OCI-LY1 (cell line): ENCODE measurements at regions not wholly inside any gene's neighbourhood (a gene's known extent, or its start where the extent isn't known, plus 50 kb on each side); places are given as distances from the start of the nearest gene placed in this dataset.

Experiments used
- H2AFZ ChIP-seq: fragments of 200-600 bp; sonication (generic), shearing (Covaris generic); 2 replicates; pipeline ENCODE4 v1.6.0; 2014; ENCODE audit warnings: antibody characterized with exemption, mild to moderate bottlenecking, low read length
- H3F3A ChIP-seq: fragments of 200-600 bp; sonication (generic), shearing (Covaris generic); 2 replicates; pipeline ENCODE4 v1.6.0; 2014; ENCODE audit warnings: mild to moderate bottlenecking, antibody characterized with exemption, low read length, moderate library complexity; ENCODE audit not compliant: insufficient read depth
- H3K27ac ChIP-seq: fragments of 200-600 bp; sonication (generic); 2 replicates; pipeline ENCODE4 v1.5.1; 2014; ENCODE audit warnings: low read length, mixed run types, mild to moderate bottlenecking, low read depth; ENCODE audit not compliant: poor library complexity, severe bottlenecking
- H3K27me3 ChIP-seq: fragments of 200-600 bp; sonication (generic); 2 replicates; pipeline ENCODE4 v1.6.0; 2014; ENCODE audit warnings: antibody characterized with exemption, mild to moderate bottlenecking, low read length, moderate library complexity; ENCODE audit not compliant: insufficient read depth
- H3K36me3 ChIP-seq: fragments of 200-600 bp; sonication (generic); 2 replicates; pipeline ENCODE4 v1.6.1; 2014; ENCODE audit warnings: mild to moderate bottlenecking, antibody characterized with exemption, low read length, moderate library complexity, mixed read lengths; ENCODE audit not compliant: insufficient read depth
- H3K4me1 ChIP-seq: fragments of 200-600 bp; sonication (generic); 2 replicates; pipeline ENCODE4 v1.5.1; 2014; ENCODE audit warnings: mild to moderate bottlenecking, low read length, moderate library complexity; ENCODE audit not compliant: insufficient read depth, severe bottlenecking
- H3K4me2 ChIP-seq: fragments of 200-600 bp; sonication (generic), shearing (Covaris generic); 2 replicates; pipeline ENCODE4 v1.6.1; 2014; ENCODE audit warnings: low read length
- H3K4me3 ChIP-seq: fragments of 200-600 bp; sonication (generic); 2 replicates; pipeline ENCODE4 v1.5.1; 2014; ENCODE audit warnings: low read length, low read depth, mild to moderate bottlenecking, mixed read lengths; ENCODE audit not compliant: poor library complexity, severe bottlenecking
- H3K79me2 ChIP-seq: fragments of 200-600 bp; shearing (Covaris generic); 2 replicates; pipeline ENCODE4 v1.6.1; 2016; ENCODE audit warnings: mixed run types, low read length, mixed read lengths; ENCODE audit not compliant: insufficient read depth
- H3K9ac ChIP-seq: fragments of 200-600 bp; sonication (generic), shearing (Covaris generic); 2 replicates; pipeline ENCODE4 v1.6.1; 2014; ENCODE audit warnings: mild to moderate bottlenecking, low read length, mixed read lengths
- H3K9me2 ChIP-seq: fragments of 200-600 bp; sonication (generic), shearing (Covaris generic); 2 replicates; pipeline ENCODE4 v1.6.1; 2014; ENCODE audit warnings: low read depth, mild to moderate bottlenecking, low read length, mixed read lengths
- H3K9me3 ChIP-seq: fragments of 200-600 bp; shearing (Covaris generic); 2 replicates; pipeline ENCODE4 v1.6.1; 2014; ENCODE audit warnings: low read length, mixed read lengths
- H4K20me1 ChIP-seq: fragments of 200-600 bp; sonication (generic), shearing (Covaris generic); 2 replicates; pipeline ENCODE4 v1.6.0; 2016; ENCODE audit warnings: mild to moderate bottlenecking, low read length; ENCODE audit not compliant: insufficient read depth
- CTCF ChIP-seq: fragments of 200-600 bp; sonication (generic), shearing (Covaris generic); IDR thresholded peaks from 2 replicates; pipeline ENCODE4 v1.5.1; 2017; ENCODE audit warnings: mild to moderate bottlenecking, antibody characterized with exemption, low read length, moderate library complexity, mixed read lengths
- EZH2 ChIP-seq: fragments of 200-600 bp; sonication (generic), shearing (Covaris generic); IDR thresholded peaks from 2 replicates; pipeline ENCODE4 v1.8.0; 2017; ENCODE audit warnings: borderline replicate concordance, mixed run types, mild to moderate bottlenecking, antibody characterized with exemption, low read length, moderate library complexity, mixed read lengths

- H3K9ac ChIP-seq, result no peak overlapping the region
- no peaks in the 10 kb centered on the region for H3K36me3 ChIP-seq
- no peaks in the 10 kb centered on the region for H3K4me1 ChIP-seq
- no peak overlapping the region for H3K27ac ChIP-seq
- no peaks in the 10 kb centered on the region for H4K20me1 ChIP-seq
- no peaks in the 10 kb centered on the region for H3K27me3 ChIP-seq
- H2AFZ ChIP-seq, result no peak overlapping the region
- no peak overlapping the region for H3K4me3 ChIP-seq
- no peak for TF ChIP-seq EZH2
- no peak for TF ChIP-seq CTCF
- no peaks in the 10 kb centered on the region for H3K9me3 ChIP-seq
- H3K4me2 ChIP-seq, result no peak overlapping the region
- H3F3A ChIP-seq, result no peaks in the 10 kb centered on the region
- no peaks in the 10 kb centered on the region for H3K9me2 ChIP-seq
- no peaks in the 10 kb centered on the region for H3K79me2 ChIP-seq
Measured at GRCh38 chr12:30219047-30219446, 435.3 kb upstream of the TMTC1 start.

GRCh38 chr12:30218073-30218472 lies 434.3 kb upstream of the TMTC1 start:
- H3K4me2 ChIP-seq, result no peak overlapping the region
- H3K27ac ChIP-seq, result no peak overlapping the region
- H3K9me2 ChIP-seq, result no peaks in the 10 kb centered on the region
- no peaks in the 10 kb centered on the region for H3K9me3 ChIP-seq
- TF ChIP-seq EZH2 (no peak), CTCF (no peak)
- no peaks in the 10 kb centered on the region for H3F3A ChIP-seq
- H3K36me3 ChIP-seq, result no peaks in the 10 kb centered on the region
- H3K27me3 ChIP-seq, result no peaks in the 10 kb centered on the region
- no peaks in the 10 kb centered on the region for H4K20me1 ChIP-seq
- no peak overlapping the region for H2AFZ ChIP-seq
- H3K9ac ChIP-seq, result no peak overlapping the region
- no peak overlapping the region for H3K4me3 ChIP-seq
- H3K4me1 ChIP-seq, result no peaks in the 10 kb centered on the region
- H3K79me2 ChIP-seq, result no peaks in the 10 kb centered on the region

- no peaks in the 10 kb centered on the region for H3F3A ChIP-seq
- no peaks in the 10 kb centered on the region for H4K20me1 ChIP-seq
- no peak overlapping the region for H3K4me3 ChIP-seq
- no peak overlapping the region for H3K4me2 ChIP-seq
- no peaks in the 10 kb centered on the region for H3K4me1 ChIP-seq
- no peaks in the 10 kb centered on the region for H3K9me2 ChIP-seq
- H3K36me3 ChIP-seq, result no peaks in the 10 kb centered on the region
- H3K9ac ChIP-seq, result no peak overlapping the region
- no peak for TF ChIP-seq EZH2
- TF ChIP-seq CTCF, result no peak
- no peak overlapping the region for H2AFZ ChIP-seq
- no peaks in the 10 kb centered on the region for H3K9me3 ChIP-seq
- H3K79me2 ChIP-seq, result no peaks in the 10 kb centered on the region
- no peak overlapping the region for H3K27ac ChIP-seq
- no peaks in the 10 kb centered on the region for H3K27me3 ChIP-seq
Measured at GRCh38 chr12:30213166-30213565, 429.4 kb upstream of the TMTC1 start.
